ENCODE measurements at regions not wholly inside any gene's neighbourhood (a gene's known extent, or its start where the extent isn't known, plus 50 kb on each side); places are given as distances from the start of the nearest gene placed in this dataset.
"Not testable (repeated sequence)": the region's sequence is repeated elsewhere in the genome, so short reads cannot be mapped to it uniquely, and the experiment has no call there.

- DNase-seq: no peak
These were observed 683.3 kb downstream of the IRS1 start for GRCh38 chr2:226116346-226116745.

GRCh38 chr2:226115832-226116200 lies 683.8 kb downstream of the IRS1 start:
- DNase-seq: no peak

GRCh38 chr2:226115102-226115831 lies 684.4 kb downstream of the IRS1 start:
- no peak for DNase-seq

DNA sequence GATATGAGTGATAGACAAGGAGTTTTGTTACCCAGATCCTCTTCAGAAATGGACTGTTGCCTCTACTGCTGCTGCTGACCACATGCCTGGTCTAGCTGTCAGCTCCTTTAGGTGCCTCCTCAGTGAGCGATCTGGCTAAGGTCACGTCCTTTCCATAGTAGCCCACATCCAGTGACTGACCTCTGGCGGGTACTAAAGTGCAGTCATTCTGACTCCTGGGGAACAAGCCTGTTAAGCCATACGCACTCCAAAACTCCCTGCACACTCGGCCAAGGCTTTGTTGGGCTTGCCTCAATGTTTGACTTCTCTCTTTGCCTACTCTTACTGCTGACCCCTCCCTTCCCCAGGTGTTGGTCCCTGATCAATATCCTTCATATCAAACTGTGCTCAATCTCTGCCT lies 685.2 kb downstream of the IRS1 start:
- no peak for DNase-seq

DNA sequence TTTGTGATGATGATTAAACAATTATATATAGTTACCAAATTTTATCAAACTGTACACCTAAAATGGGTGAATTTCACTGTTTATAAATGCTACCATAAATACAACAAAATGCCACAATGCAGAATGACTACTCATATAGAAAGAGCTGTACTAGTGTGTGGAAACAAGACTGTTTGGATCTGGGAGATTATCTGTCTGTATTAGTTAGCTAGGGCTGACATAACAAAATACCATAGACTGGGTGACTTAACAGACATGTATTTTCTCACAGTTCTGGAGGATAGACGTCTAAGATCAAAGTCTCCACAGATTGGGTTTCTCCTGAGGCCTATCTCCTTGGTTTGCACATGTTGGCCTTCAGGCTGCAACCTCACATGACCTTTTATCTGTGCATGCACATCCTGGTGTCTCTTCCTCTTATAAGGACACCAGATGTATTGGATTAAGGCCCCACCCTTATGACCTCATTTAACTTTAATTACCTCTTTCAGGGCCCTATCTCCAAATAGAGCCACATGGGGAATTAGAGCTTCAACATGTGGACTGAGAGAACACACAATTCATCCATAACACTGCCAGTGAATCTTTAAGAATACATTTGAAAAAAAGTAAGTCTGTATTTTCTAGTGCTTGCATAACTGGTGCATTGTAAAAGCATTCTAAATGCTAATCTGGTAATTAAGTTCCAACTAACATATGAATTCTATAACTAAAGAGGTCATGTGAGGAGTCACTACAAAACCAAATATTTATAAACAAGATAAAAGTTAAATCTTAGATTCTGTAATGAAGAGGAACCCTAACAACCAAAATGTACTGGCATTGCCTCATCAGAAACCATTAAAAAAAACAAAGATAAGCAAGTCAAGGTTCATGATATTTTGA lies 699.6 kb downstream of the NYAP2 start:
- DNase-seq: no peak

DNA sequence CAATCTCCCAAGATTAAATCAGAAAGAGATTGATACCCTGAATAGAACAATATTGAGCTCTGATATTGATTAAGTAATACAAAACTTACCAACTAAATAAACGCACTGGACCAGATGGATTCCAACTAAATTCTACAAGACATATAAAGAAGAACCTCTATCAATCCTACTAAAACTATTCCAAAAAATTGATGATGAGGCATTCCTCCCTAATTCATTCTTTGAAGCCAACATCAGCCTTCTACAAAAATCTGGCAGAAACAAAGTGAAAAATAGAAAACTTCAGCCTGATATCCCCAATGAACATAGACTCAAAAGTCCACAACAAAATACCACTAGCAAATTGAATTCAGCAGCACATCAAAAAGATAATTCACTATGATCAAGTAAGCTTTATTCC lies 695.5 kb downstream of the NYAP2 start:
- DNase-seq: no peak

DNA sequence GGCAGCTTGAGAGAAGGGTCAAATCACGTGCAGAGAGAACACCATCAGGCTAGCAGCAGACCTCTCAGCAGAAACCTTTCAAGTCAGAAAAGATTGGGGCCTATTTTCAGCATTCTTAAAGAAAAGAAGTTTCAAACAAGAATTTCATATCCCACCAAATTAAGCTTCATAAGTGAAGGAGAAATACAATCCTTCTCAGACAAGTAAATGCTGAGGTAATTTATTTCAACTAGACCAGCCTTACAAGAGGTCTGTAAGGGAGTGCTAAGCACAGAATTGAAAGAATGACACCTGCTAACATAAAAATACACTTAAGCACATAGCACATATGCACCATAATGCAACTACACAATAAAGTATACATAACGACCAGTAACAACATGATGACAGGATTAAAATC lies 693.9 kb downstream of the NYAP2 start:
- no peak for DNase-seq

DNA sequence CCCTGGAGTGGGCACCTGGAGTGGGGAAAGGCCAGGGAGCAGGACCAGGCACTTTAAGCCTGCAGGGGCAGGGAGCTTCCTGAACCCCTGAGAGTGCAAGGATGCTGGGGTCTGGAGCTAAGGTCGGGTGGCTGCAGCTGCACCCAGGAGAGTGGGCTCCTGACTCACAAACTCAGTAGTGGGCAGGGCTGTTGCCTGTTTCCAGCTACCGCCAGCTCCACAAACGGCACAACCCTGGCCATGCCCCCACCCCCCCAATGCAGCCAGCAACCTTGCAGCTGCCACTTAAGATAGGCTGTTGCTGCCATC lies 688.8 kb downstream of the NYAP2 start:
- DNase-seq: no peak

GRCh38 chr2:226087505-226088365 lies 688.2 kb downstream of the NYAP2 start:
- DNase-seq: no peak

- no peak for DNase-seq
These were observed 687.5 kb downstream of the NYAP2 start for GRCh38 chr2:226087051-226087450.

- DNase-seq: no peak
These were observed 686.7 kb downstream of the NYAP2 start for GRCh38 chr2:226086190-226086589.

DNA sequence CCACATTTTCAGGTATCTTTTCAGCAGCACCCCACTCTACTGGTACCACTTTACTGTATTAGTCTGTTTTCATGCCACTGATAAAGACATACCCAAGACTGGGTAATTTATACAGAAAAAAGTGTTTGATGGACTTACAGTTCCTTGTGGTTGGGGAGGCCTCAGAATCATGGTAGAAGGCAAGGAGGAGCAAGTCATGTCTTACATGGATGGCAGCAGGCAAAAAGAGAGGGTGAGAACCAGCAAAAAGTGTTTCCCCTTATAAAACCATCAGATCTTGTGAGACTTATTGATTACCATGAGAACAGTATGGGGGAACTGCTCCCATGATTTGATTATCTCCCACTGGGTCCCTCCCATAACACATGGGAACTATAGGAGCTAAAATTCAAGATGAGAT lies 685.9 kb downstream of the NYAP2 start:
- DNase-seq: not testable (repeated sequence)

GRCh38 chr2:226080334-226080733 lies 680.8 kb downstream of the NYAP2 start:
- DNase-seq: no peak

GRCh38 chr2:226079671-226080181 lies 680.2 kb downstream of the NYAP2 start:
- no peak for DNase-seq

DNA sequence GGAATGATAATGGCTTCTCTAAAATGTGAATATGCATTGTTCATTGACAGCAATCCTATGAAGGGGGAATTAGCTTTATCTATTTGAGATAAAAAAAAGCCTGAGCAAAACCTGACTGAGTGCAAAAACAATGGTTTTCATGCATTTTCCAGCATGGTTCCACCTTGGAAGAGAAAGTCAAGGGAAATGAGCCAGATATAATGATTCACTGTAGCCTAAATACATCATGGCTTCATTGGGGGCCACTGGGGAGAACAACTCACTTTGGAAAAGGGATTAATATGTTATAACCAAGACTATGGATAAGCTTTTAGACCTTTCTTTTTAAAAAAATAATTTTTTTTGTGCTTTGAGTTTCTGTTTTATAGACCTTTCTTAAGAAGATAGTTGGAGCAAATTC lies 679.7 kb downstream of the NYAP2 start:
- DNase-seq: no peak

GRCh38 chr2:226078666-226079065 lies 679.2 kb downstream of the NYAP2 start:
- no peak for DNase-seq

- no peak for DNase-seq
These were observed 678.3 kb downstream of the NYAP2 start for GRCh38 chr2:226077841-226078240.

- DNase-seq: no peak
These were observed 677.5 kb downstream of the NYAP2 start for GRCh38 chr2:226077031-226077430.

DNA sequence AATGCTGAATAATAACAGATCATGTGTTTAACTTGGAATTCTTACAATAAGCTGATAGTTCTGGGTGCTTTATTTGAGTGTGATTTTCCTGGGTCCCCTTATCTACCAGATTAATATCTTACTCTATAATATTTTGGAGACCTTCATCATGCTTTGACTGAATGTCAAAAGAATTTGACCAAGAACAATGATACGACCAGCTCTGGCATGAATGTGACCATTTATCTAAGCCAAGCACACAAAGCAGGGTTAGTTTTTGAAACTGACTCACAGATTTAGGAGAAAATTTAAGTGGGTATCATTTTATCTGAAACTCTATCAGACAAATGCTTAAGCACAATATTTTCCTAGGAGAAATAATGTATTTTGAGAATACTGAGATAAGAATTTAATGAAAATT lies 677.0 kb downstream of the NYAP2 start:
- no peak for DNase-seq

DNA sequence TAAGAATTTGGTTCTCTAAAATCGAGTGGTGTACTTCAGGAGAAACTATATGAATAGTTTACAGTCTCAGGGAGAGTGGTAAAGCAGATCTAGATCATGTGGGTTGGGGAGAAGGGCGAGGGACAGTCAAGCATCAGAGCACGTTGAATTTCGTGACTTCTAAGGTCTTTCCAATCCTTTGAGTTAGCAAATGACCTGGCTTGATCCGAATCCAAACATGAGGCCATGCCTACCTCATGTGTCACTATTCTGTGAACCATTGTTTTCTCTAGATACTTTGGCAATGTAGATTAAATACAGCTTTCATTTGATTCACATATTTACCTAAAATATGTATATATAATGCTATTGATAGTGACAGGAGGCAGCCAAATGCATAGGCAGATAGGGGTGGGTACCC lies 674.9 kb downstream of the NYAP2 start:
- DNase-seq: no peak

DNA sequence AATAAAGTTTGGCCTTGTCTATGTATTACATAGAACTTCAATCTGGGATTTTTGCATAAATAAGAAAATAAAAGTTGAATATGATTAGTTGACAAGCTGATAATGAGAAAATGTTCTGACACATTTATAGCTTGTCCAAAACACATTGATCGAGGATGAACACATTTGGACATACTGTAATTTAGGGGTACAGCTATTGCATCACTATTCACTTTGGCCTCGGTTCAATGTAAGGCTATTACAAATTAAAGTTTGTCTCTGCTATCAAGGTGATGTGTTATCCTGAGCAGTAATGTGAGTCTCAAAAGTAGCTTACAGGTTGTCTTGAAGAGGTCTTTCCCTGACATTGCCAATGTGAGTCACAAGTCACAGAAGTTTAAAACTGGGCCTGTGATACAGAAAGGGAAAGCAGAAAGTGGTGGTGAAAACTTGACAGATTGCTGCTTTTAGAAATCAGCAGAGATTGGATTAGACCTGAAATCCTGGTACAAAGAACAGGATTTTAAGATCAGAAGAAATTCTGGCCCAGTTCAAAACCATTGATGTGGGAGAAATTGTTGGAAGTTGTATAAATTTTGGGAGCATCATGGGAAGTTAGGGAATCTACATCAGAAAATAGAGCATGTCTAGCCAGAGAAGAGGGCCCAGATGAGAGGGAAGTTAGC lies 674.1 kb downstream of the NYAP2 start:
- DNase-seq: no peak

- DNase-seq: no peak
These were observed 667.4 kb downstream of the NYAP2 start for GRCh38 chr2:226066873-226067272.

GRCh38 chr2:226066391-226066790 lies 666.9 kb downstream of the NYAP2 start:
- no peak for DNase-seq
